ENCODE measurements at regions not wholly inside any gene's neighbourhood (a gene's known extent, or its start where the extent isn't known, plus 50 kb on each side); places are given as distances from the start of the nearest gene placed in this dataset.
"Not testable (repeated sequence)": the region's sequence is repeated elsewhere in the genome, so short reads cannot be mapped to it uniquely, and the experiment has no call there.

DNA sequence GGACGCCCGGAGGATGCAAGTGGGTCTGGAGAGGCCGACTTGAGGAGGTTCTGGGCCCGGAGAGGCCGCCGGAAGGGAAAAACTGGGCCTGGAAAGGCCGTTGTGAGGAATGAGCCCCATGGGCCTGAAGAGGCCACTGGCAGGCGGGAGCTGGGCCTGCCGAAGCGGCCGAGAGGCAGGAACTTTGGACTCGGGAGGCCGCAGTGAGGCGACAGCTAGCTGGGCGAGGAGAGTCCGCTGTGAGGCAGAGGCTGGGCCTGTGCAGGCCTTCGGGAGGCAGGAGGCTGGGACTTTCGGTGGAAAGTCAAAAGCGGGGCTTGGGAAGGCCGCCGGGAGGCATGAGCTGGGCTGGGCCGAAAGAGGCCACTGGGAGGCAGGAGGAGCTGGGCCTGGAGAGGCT lies 199.6 kb downstream of the CEP170 start:
- intact Hi-C loops (cut with micrococcal nuclease; ENCODE audit: unreplicated experiment); H2AFZ ChIP-seq (ENCODE audit: low read length); BruUV-seq (replicated peaks); POLR2A ChIA-PET; CTCF ChIA-PET (ENCODE audit: low intra/inter-chr PET ratio, low total read pairs); H4K20me1 ChIP-seq (ENCODE audit: insufficient read depth, low read length); H3K27me3 ChIP-seq (ENCODE audit: control insufficient read depth in 1 of 2, insufficient read depth in 2 of 2, low read length in 2 of 2); H3K27ac ChIP-seq (ENCODE audit: extremely low read length, insufficient read depth, low read length); H3K4me1 ChIP-seq (ENCODE audit: insufficient read depth, low read length); H3K9ac ChIP-seq (ENCODE audit: insufficient read depth, low read depth, low read length); H3K4me3 ChIP-seq (replicated peaks in 1 of 3; ENCODE audit: insufficient read depth in 1 of 3, low read depth in 2 of 3, low read length in 3 of 3); H3K4me2 ChIP-seq (ENCODE audit: low read depth, low read length); H3K79me2 ChIP-seq (ENCODE audit: insufficient read depth, low read length); DNase-seq (ENCODE audit: low spot score); H3K36me3 ChIP-seq (replicated peaks in 1 of 2; ENCODE audit: control insufficient read depth in 1 of 2, insufficient read depth in 2 of 2, low read length in 2 of 2); FAIRE-seq; in situ Hi-C loops (cut with HindIII; ENCODE audit: extremely low pct_ligation_motif_present, low pct_unique_long_range_greater_than_20kb); H3K9me3 ChIP-seq (ENCODE audit: low read length): not testable (repeated sequence)
- WGBS (ENCODE audit: low lambda C conversion rate) = 51% methylated on average over 22 of the region's 22 CpGs
- peak; percentile 69 for ATAC-seq
- TF ChIP-seq HNF4A (CRISPR knock-in tag; IDR thresholded peaks at IDR 0.05) (peak; percentile 56), ZFX (CRISPR knock-in tag; IDR thresholded peaks at IDR 0.05; ENCODE audit: low read depth) (peak; percentile 64), ZBTB38 (CRISPR knock-in tag; IDR thresholded peaks at IDR 0.05) (peak; percentile 37; the same call in 1 of the 2 replicates), ZFY (CRISPR knock-in tag; IDR thresholded peaks at IDR 0.05) (peak; percentile 70)
- TF ChIP-seq, protein P1, sequence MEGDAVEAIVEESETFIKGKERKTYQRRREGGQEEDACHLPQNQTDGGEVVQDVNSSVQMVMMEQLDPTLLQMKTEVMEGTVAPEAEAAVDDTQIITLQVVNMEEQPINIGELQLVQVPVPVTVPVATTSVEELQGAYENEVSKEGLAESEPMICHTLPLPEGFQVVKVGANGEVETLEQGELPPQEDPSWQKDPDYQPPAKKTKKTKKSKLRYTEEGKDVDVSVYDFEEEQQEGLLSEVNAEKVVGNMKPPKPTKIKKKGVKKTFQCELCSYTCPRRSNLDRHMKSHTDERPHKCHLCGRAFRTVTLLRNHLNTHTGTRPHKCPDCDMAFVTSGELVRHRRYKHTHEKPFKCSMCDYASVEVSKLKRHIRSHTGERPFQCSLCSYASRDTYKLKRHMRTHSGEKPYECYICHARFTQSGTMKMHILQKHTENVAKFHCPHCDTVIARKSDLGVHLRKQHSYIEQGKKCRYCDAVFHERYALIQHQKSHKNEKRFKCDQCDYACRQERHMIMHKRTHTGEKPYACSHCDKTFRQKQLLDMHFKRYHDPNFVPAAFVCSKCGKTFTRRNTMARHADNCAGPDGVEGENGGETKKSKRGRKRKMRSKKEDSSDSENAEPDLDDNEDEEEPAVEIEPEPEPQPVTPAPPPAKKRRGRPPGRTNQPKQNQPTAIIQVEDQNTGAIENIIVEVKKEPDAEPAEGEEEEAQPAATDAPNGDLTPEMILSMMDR (CRISPR knock-in tag; IDR thresholded peaks at IDR 0.05) = peak; percentile 10; the same call in 1 of the 2 replicates
- TF ChIP-seq, protein P2, sequence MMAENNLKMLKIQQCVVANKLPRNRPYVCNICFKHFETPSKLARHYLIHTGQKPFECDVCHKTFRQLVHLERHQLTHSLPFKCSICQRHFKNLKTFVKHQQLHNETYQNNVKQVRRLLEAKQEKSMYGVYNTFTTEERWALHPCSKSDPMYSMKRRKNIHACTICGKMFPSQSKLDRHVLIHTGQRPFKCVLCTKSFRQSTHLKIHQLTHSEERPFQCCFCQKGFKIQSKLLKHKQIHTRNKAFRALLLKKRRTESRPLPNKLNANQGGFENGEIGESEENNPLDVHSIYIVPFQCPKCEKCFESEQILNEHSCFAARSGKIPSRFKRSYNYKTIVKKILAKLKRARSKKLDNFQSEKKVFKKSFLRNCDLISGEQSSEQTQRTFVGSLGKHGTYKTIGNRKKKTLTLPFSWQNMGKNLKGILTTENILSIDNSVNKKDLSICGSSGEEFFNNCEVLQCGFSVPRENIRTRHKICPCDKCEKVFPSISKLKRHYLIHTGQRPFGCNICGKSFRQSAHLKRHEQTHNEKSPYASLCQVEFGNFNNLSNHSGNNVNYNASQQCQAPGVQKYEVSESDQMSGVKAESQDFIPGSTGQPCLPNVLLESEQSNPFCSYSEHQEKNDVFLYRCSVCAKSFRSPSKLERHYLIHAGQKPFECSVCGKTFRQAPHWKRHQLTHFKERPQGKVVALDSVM (CRISPR knock-in tag; IDR thresholded peaks at IDR 0.05) = peak; percentile 75
- TF ChIP-seq, protein P3, sequence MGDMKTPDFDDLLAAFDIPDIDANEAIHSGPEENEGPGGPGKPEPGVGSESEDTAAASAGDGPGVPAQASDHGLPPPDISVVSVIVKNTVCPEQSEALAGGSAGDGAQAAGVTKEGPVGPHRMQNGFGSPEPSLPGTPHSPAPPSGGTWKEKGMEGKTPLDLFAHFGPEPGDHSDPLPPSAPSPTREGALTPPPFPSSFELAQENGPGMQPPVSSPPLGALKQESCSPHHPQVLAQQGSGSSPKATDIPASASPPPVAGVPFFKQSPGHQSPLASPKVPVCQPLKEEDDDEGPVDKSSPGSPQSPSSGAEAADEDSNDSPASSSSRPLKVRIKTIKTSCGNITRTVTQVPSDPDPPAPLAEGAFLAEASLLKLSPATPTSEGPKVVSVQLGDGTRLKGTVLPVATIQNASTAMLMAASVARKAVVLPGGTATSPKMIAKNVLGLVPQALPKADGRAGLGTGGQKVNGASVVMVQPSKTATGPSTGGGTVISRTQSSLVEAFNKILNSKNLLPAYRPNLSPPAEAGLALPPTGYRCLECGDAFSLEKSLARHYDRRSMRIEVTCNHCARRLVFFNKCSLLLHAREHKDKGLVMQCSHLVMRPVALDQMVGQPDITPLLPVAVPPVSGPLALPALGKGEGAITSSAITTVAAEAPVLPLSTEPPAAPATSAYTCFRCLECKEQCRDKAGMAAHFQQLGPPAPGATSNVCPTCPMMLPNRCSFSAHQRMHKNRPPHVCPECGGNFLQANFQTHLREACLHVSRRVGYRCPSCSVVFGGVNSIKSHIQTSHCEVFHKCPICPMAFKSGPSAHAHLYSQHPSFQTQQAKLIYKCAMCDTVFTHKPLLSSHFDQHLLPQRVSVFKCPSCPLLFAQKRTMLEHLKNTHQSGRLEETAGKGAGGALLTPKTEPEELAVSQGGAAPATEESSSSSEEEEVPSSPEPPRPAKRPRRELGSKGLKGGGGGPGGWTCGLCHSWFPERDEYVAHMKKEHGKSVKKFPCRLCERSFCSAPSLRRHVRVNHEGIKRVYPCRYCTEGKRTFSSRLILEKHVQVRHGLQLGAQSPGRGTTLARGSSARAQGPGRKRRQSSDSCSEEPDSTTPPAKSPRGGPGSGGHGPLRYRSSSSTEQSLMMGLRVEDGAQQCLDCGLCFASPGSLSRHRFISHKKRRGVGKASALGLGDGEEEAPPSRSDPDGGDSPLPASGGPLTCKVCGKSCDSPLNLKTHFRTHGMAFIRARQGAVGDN (CRISPR knock-in tag; IDR thresholded peaks at IDR 0.05) = peak; percentile 26
- TF ChIP-seq, protein P4, sequence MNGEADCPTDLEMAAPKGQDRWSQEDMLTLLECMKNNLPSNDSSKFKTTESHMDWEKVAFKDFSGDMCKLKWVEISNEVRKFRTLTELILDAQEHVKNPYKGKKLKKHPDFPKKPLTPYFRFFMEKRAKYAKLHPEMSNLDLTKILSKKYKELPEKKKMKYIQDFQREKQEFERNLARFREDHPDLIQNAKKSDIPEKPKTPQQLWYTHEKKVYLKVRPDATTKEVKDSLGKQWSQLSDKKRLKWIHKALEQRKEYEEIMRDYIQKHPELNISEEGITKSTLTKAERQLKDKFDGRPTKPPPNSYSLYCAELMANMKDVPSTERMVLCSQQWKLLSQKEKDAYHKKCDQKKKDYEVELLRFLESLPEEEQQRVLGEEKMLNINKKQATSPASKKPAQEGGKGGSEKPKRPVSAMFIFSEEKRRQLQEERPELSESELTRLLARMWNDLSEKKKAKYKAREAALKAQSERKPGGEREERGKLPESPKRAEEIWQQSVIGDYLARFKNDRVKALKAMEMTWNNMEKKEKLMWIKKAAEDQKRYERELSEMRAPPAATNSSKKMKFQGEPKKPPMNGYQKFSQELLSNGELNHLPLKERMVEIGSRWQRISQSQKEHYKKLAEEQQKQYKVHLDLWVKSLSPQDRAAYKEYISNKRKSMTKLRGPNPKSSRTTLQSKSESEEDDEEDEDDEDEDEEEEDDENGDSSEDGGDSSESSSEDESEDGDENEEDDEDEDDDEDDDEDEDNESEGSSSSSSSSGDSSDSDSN (CRISPR knock-in tag; IDR thresholded peaks at IDR 0.05) = peak; percentile 66
